ENCODE measurements at regions not wholly inside any gene's neighbourhood (a gene's known extent, or its start where the extent isn't known, plus 50 kb on each side); places are given as distances from the start of the nearest gene placed in this dataset.

DNA sequence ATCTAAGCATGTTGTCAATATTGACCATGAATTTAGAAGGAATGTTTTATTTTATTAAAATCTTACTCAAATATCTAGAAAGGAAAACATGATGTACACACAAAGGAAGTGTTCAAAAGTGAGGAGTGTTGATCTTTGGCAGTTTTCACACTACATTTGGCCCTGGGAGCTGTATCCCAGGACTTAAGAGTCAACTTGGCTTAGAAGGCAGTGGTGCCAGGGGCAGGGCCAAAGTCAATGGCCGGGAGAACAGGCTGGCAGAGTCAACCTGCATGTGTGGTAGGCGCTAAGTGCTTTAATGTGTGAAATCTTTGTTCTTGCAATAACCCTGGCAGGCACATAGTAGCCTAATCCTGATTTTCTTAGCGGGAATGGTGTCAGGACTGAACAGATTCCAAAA lies 228.4 kb downstream of the TENT4A start:
- H3K27ac ChIP-seq = no peak overlapping the region
- no peak for DNase-seq (ENCODE audit: low spot score)
- ChIA-PET POLR2A (ENCODE audit: low non-redundant PET) (no interaction called here), CTCF (no interaction called here)
- TF ChIP-seq, protein P1, sequence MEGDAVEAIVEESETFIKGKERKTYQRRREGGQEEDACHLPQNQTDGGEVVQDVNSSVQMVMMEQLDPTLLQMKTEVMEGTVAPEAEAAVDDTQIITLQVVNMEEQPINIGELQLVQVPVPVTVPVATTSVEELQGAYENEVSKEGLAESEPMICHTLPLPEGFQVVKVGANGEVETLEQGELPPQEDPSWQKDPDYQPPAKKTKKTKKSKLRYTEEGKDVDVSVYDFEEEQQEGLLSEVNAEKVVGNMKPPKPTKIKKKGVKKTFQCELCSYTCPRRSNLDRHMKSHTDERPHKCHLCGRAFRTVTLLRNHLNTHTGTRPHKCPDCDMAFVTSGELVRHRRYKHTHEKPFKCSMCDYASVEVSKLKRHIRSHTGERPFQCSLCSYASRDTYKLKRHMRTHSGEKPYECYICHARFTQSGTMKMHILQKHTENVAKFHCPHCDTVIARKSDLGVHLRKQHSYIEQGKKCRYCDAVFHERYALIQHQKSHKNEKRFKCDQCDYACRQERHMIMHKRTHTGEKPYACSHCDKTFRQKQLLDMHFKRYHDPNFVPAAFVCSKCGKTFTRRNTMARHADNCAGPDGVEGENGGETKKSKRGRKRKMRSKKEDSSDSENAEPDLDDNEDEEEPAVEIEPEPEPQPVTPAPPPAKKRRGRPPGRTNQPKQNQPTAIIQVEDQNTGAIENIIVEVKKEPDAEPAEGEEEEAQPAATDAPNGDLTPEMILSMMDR (conservative IDR thresholded peaks at IDR 0.05; ENCODE audit: low read depth) = no peak

DNA sequence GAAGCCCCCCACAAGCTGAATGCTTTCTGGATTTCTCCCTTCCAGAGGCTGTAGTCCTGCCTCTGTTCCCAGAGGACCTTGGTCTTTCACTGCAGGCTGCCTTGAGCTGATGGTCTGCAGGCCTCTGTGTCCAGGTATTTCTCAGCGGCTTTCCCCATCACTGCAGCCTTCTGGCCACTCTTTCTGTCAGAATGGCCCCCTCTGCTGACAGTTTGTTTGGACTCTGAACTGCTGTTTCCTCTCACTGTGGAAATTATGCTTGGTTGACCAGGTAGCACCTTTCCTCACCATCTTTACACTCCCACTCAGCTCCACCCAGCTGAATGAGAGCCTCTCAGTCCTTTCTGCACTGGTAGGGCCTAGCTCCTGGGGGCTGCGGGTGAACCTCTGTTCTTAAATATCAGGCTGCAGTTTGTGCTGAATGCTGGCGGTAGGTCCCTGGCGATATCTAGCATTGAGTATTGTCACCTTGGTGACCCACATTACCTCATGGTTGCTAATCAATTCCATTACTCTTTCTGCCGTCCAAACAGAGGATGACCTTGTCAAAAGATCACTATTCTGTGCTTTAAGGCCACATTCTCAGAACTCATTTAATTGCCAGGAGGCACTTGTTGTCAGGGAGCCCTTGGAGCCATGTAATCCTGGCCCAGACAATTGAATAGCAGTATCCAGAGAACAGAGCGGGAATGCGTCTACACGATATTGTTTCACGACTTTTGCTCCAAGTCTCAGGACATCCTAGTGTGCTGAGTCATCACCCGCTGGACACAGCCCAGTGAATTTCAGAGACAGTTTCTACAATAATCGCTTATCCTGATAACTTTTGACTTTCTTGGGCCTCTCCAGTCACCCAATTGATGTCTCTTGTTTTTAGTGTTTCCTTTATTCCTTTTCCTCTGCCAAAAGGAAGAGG lies 230.2 kb downstream of the TENT4A start:
- no peak overlapping the region for H3K27ac ChIP-seq
- DNase-seq (ENCODE audit: low spot score) = no peak
- ChIA-PET POLR2A (ENCODE audit: low non-redundant PET) (no interaction called here), CTCF (no interaction called here)
- TF ChIP-seq, protein P1 (conservative IDR thresholded peaks at IDR 0.05; ENCODE audit: low read depth) = no peak

DNA sequence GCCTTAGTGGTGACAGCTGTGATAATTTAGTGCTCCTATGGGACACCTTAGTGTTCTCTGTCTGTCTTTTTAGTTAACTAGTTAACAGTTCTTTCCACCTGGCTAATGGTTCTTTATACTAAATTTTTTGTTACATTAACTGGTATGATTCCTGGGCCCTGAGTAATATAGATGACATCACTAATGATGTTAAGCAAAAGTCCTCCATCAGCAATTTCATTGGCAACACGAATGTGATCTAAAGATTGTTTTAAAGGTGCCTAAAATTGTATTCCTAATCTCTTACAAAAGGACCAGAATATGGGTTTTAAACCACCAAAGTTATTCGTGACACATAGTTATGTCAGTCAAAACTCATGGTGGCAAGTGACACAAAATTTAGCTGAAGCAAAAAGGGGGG lies 235.3 kb downstream of the TENT4A start:
- TF ChIP-seq, protein P1 (conservative IDR thresholded peaks at IDR 0.05; ENCODE audit: low read depth) = no peak
- ChIA-PET CTCF (no interaction called here), POLR2A (ENCODE audit: low non-redundant PET) (no interaction called here)
- no peak overlapping the region for H3K27ac ChIP-seq
- no peak for DNase-seq (ENCODE audit: low spot score)

DNA sequence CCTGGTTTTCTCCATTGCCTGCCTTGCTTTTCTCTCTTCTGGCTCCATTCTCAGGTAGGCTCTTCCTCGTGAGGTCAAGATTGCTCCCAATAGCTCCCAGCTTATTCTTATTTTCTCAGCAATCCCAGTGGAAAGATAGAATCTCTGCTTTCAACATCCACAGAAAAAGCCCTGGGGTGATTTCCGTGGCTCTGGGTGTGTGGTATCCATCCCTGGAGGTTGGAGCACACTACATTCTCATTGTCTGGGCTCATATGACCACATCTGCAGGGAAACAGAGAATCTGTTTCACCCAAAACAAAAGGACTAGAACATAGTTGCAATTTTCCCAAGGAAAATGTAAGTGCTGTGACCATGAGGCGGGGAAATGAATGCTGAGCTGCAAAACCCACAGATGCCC lies 236.0 kb downstream of the TENT4A start:
- TF ChIP-seq, protein P1 (conservative IDR thresholded peaks at IDR 0.05; ENCODE audit: low read depth) = no peak
- ChIA-PET CTCF (no interaction called here), POLR2A (ENCODE audit: low non-redundant PET) (no interaction called here)
- no peak for DNase-seq (ENCODE audit: low spot score)
- H3K27ac ChIP-seq = no peak overlapping the region

DNA sequence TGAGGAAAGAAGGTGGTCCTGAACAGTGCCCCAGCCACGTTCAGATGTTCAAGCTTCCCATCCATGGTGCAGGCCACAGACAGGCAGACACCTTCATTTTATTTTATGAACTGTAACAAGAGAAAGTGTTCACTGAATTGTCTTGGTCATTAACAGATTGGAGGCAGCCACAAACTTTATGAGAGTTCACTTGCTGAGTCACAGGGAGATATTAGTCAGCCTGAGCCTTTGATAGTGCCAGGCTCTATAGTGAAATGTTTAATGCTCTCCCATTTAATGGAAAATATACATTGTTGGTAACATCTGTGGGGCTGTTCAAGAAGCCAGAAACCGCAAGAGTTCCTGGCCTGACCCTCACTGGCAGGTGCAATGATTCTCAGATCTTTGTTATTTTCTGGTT lies 237.0 kb downstream of the TENT4A start:
- TF ChIP-seq, protein P1 (conservative IDR thresholded peaks at IDR 0.05; ENCODE audit: low read depth) = no peak
- POLR2A ChIA-PET (ENCODE audit: low non-redundant PET) = no interaction called here
- no peak overlapping the region for H3K27ac ChIP-seq
- CTCF ChIA-PET = no interaction called here
- no peak for DNase-seq (ENCODE audit: low spot score)

DNA sequence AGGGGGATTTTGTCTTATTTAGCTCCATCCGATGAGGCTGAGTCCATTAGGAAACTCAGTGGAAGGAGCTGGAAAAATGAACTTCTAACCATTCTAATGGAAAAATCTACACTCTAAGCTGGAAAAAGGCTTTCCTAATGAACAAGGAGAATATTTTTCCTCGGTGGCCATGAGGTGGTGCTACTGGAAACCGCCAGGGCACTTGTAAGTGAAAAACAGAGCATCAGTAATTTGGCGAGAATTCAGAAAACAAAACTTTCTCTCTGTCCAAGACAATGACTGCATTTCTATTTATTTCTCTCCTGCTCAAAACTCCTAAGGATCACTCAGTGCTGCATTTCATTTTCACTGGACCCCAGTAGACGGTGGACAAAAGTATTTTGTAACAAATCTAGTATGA lies 237.6 kb downstream of the TENT4A start:
- no peak for DNase-seq (ENCODE audit: low spot score)
- CTCF ChIA-PET = interaction anchor here (0.6 kb wide), 1 partner anchor 591 kb away, joined by 3 read pairs; no protein-coding TSS in a partner anchor
- POLR2A ChIA-PET (ENCODE audit: low non-redundant PET) = no interaction called here
- no peak overlapping the region for H3K27ac ChIP-seq
- TF ChIP-seq, protein P1 (conservative IDR thresholded peaks at IDR 0.05; ENCODE audit: low read depth) = no peak

Data from RWPE1 (cell line).